GM13977 (cell line): ENCODE measurements at regions not wholly inside any gene's neighbourhood (a gene's known extent, or its start where the extent isn't known, plus 50 kb on each side); places are given as distances from the start of the nearest gene placed in this dataset.
"Not testable (repeated sequence)": the region's sequence is repeated elsewhere in the genome, so short reads cannot be mapped to it uniquely, and the experiment has no call there.

ENCODE experiments used
- DNase-seq: peaks from one replicate; pipeline ENCODE4 v3.0.0; 2012; ENCODE audit warnings: low spot score
- in situ Hi-C: fragments of 300-500 bp; cut with MboI; formaldehyde crosslinking; loops from one replicate; pipeline ENCODE4 v1.12.0; 2022; ENCODE audit warnings: low sequenced_read_pairs, low pct_unique_long_range_greater_than_20kb, mixed read lengths, inconsistent platforms; ENCODE audit not compliant: unreplicated experiment
- TF ChIP-seq, protein P1 (sequence below): IDR thresholded peaks from 2 replicates; pipeline ENCODE4 v1.5.1; 2012; ENCODE audit warnings: mild to moderate bottlenecking, control low read depth; ENCODE audit not compliant: insufficient read depth; ENCODE audit errors: extremely low read depth, missing control alignments

DNA sequence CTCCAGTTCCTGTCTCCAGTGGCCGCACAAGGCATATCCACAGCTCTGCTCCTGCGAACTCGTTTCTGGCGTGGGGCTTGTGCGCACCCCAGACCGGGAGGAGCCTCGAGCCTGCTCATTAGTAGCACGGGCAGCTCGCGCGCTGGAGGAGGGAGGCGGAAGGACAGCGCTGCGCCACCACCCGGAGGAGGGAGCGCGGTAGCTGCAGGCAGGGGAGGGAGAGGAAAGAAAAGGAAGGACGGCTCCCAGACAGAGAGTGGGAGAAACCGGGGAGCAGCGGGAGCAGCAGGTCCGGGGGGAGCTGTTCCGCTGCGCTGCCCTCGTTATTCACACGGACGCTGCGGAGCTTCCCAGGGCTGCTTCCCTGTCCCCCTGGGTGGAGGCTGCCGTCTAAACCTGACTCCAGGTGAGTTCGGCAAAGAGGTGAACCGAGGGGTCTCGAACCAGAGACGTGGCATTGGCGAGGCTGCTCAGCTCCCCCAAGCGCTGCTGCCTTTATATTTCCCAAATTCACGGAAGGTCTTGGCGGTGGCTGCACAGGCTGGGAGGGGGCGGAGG lies 121.3 kb upstream of the ZNF717 start:
- DNase-seq, result no peak
- TF ChIP-seq, protein P1, sequence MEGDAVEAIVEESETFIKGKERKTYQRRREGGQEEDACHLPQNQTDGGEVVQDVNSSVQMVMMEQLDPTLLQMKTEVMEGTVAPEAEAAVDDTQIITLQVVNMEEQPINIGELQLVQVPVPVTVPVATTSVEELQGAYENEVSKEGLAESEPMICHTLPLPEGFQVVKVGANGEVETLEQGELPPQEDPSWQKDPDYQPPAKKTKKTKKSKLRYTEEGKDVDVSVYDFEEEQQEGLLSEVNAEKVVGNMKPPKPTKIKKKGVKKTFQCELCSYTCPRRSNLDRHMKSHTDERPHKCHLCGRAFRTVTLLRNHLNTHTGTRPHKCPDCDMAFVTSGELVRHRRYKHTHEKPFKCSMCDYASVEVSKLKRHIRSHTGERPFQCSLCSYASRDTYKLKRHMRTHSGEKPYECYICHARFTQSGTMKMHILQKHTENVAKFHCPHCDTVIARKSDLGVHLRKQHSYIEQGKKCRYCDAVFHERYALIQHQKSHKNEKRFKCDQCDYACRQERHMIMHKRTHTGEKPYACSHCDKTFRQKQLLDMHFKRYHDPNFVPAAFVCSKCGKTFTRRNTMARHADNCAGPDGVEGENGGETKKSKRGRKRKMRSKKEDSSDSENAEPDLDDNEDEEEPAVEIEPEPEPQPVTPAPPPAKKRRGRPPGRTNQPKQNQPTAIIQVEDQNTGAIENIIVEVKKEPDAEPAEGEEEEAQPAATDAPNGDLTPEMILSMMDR, result no peak
- in situ Hi-C loops, result no loop called here

DNA sequence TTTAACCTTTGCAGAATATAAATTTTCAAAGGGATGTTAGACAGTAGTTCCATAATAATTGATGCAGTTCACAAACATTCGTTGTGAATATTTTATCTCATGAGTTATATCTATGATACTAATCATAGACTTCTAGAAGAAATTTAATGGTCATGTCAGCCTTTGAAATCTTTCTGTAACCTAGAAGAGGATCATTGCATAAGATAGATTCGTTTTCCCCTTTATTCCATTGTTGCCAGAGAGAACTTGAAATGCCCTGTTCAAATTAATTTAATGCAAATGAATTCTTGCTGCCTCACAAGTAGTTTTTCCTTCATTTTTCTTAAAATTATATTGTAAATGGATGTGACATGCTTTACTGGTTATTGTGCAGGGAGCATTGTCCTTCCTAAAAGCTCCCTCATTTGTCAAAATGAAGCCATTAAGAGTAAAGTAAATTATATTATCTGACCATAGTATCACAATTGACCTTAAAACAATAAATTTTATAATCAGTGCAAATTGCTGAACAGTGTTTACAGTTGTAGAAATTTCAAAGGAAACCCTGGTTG lies 128.5 kb upstream of the ZNF717 start:
- in situ Hi-C loops, result no loop called here
- no peak for DNase-seq
- TF ChIP-seq, protein P1, result no peak

DNA sequence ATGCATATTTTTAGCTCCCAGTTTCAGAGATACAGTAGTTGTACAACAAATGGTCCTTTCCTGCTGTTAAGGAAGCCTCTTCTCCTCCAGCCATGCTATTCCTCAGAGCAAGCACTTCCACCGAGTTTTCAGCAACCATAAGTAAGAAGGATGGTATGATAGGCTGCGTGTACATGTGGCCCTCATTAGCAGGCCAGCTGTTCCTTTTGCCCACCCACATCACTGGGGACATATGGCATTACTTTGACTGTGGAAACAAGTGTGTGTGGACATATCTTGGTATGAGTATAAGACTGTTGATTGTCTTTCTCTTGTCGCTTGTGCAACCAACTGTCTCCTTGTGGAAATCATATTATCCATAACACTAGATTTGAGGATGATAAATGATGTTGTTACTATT lies 129.4 kb upstream of the ZNF717 start:
- DNase-seq, in situ Hi-C loops: not testable (repeated sequence)

DNA sequence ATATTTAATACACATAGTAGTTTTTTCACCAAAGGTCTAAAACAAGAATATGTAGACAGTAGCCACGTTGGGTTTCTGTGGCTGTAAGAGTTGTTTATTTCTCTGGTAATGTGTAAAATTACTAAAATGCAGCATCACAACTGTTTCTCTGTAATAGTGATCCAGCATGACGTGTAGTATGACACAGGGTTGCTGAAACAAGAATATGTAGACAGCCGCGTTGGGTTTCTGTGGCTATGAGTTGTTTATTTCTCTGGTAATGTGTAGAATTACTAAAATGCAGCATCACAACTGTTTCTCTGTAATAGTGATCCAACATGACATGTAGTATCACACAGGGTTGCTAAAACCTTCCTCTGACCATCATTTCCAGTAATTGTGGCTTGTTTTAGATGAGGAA lies 153.6 kb upstream of the ZNF717 start:
- TF ChIP-seq, protein P1, result no peak
- in situ Hi-C loops, result no loop called here
- DNase-seq, result no peak

DNA sequence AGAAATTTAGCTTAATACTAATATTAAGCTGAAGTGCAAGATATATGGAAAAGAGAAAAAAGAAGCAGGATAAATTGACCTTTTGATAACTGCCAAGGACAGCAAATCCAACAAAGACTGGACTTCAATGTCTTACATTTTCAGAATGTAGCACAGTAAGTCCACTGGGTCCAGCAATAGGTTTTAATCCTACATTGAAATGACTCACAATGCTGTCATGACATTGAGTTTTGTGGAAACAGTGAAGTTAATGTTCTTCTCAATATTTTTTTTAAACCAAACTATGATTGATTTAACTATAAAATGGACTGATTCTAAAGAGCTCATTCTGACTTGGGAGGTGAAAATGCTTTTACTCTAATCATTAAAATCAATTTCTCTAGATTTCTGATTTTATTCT lies 166.6 kb upstream of the ZNF717 start:
- TF ChIP-seq, protein P1, result no peak
- in situ Hi-C loops, result no loop called here
- no peak for DNase-seq

DNA sequence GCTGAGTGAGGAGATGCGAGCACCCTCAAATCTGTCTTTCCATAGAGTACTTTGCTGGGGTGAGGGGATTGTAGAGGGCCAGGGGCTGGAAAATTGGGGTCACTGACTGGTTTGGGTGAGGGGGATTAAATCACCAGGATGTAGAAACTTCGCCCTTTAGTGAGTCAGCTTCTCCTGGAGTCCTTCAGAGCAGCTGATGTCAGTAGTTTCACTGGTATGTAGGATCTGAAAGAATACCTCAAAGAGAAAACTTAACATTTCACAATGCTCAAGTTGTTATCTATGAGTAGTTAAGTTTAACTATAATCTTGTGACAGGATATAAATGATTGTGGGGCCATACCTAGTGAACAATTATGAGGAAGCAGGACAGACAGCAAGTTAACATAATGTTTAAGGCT lies 174.7 kb upstream of the ZNF717 start:
- DNase-seq, in situ Hi-C loops: not testable (repeated sequence)

DNA sequence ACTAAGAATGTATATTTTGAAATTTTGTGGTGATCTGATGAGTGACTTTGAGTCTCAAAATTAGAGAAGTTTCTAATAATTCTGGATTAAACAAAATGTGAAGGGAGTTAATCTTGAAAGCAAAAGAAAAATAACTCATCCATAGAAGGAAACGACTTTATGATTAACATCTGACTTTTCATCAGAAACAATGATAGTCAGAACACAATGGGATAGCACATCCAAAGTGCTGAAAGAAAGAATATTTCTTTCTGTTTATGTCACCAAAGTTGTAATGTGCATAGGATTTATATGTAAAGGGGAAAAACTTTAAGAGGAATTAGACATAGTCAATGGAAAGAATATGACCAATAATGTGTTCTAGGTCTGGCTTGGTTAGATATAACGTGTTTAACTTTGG lies 176.7 kb upstream of the ZNF717 start:
- in situ Hi-C loops, DNase-seq: not testable (repeated sequence)

DNA sequence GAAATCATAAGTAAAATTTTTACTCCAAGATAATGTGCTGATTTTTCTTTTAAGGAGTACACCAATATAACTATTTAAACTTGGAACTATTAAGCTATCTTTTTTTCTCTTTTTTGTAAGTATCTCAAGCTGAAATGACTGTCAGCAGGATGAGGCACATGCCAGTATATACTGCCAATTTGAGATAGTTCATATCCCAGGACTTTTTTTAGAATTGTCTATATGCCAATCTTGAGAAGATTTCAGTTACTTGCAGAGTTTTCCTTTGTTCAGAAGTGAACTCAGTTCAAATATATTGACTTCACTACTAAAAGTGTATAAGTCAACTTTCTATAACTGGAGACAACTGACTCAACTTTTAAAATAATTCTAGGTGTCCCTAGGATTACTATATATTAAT lies 181.7 kb upstream of the ZNF717 start:
- no peak for DNase-seq
- TF ChIP-seq, protein P1, result no peak
- in situ Hi-C loops, result no loop called here
